ENCODE measurements at regions not wholly inside any gene's neighbourhood (a gene's known extent, or its start where the extent isn't known, plus 50 kb on each side); places are given as distances from the start of the nearest gene placed in this dataset.

GRCh38 chr10:110363572-110364411 is 59.1 kb upstream of the SMNDC1 start:
- H3K27ac ChIP-seq (ENCODE audit: low read depth, low read length) = peak overlapping the region; percentile 33
- WGBS (ENCODE audit: insufficient coverage) = 30% methylated on average over 17 of the region's 20 CpGs
- peaks cover 15% of the 10 kb centered on the region for H3K4me1 ChIP-seq (ENCODE audit: control insufficient read depth, insufficient read depth, low read length)
- H3K4me3 ChIP-seq (ENCODE audit: low read depth, low read length) = no peak overlapping the region
- H3K36me3 ChIP-seq (ENCODE audit: control insufficient read depth, insufficient read depth, low read length) = no peaks in the 10 kb centered on the region
- peak; percentile 43 to 94 (median 58) for DNase-seq (ENCODE audit: low read depth in 4 of 6, low spot score in 6 of 6)
- no peaks in the 10 kb centered on the region for H3K9me3 ChIP-seq (ENCODE audit: control insufficient read depth, insufficient read depth, low read length)
- no peaks in the 10 kb centered on the region for H3K27me3 ChIP-seq (ENCODE audit: control insufficient read depth, insufficient read depth, low read length)

GRCh38 chr10:110364531-110364937 is 59.8 kb upstream of the SMNDC1 start:
- Histone ChIP-seq H3K27ac (ENCODE audit: low read depth, low read length) (no peak overlapping the region), H3K9me3 (ENCODE audit: control insufficient read depth, insufficient read depth, low read length) (no peaks in the 10 kb centered on the region), H3K4me3 (ENCODE audit: low read depth, low read length) (no peak overlapping the region), H3K36me3 (ENCODE audit: control insufficient read depth, insufficient read depth, low read length) (no peaks in the 10 kb centered on the region), H3K4me1 (ENCODE audit: control insufficient read depth, insufficient read depth, low read length) (peaks cover 15% of the 10 kb centered on the region), H3K27me3 (ENCODE audit: control insufficient read depth, insufficient read depth, low read length) (no peaks in the 10 kb centered on the region)
- WGBS (ENCODE audit: insufficient coverage) = 44% methylated on average over 1 of the region's 3 CpGs
- DNase-seq (ENCODE audit: low read depth in 4 of 6, low spot score in 6 of 6) = no peak

- no peak for DNase-seq (ENCODE audit: low read depth in 4 of 6, low spot score in 6 of 6)
- WGBS (ENCODE audit: insufficient coverage) = 90% methylated on average over 5 of the region's 9 CpGs
Measured at GRCh38 chr10:110365356-110366143, 60.8 kb upstream of the SMNDC1 start.

GRCh38 chr10:110366635-110367034 is 61.9 kb upstream of the SMNDC1 start:
- H3K4me3 ChIP-seq (ENCODE audit: low read depth, low read length) = no peak overlapping the region
- no peaks in the 10 kb centered on the region for H3K27me3 ChIP-seq (ENCODE audit: control insufficient read depth, insufficient read depth, low read length)
- no CpG with 5 or more reads among the region's 4 CpGs for WGBS (ENCODE audit: insufficient coverage)
- H3K27ac ChIP-seq (ENCODE audit: low read depth, low read length) = no peak overlapping the region
- H3K4me1 ChIP-seq (ENCODE audit: control insufficient read depth, insufficient read depth, low read length) = peaks cover 15% of the 10 kb centered on the region
- H3K36me3 ChIP-seq (ENCODE audit: control insufficient read depth, insufficient read depth, low read length) = no peaks in the 10 kb centered on the region
- H3K9me3 ChIP-seq (ENCODE audit: control insufficient read depth, insufficient read depth, low read length) = no peaks in the 10 kb centered on the region
- no peak for DNase-seq (ENCODE audit: low read depth in 4 of 6, low spot score in 6 of 6)

More at GRCh38 chr10:110365356-110366143, 60.8 kb upstream of the SMNDC1 start:
- H3K9me3 ChIP-seq (ENCODE audit: control insufficient read depth, insufficient read depth, low read length) = no peaks in the 10 kb centered on the region
- H3K4me1 ChIP-seq (ENCODE audit: control insufficient read depth, insufficient read depth, low read length) = peaks cover 15% of the 10 kb centered on the region
- H3K4me3 ChIP-seq (ENCODE audit: low read depth, low read length) = no peak overlapping the region
- no peak overlapping the region for H3K27ac ChIP-seq (ENCODE audit: low read depth, low read length)
- H3K36me3 ChIP-seq (ENCODE audit: control insufficient read depth, insufficient read depth, low read length) = no peaks in the 10 kb centered on the region
- H3K27me3 ChIP-seq (ENCODE audit: control insufficient read depth, insufficient read depth, low read length) = no peaks in the 10 kb centered on the region

GRCh38 chr10:110368002-110368401 is 63.3 kb upstream of the SMNDC1 start:
- DNase-seq (ENCODE audit: low read depth in 4 of 6, low spot score in 6 of 6) = no peak
- 67% methylated on average over 2 of the region's 4 CpGs for WGBS (ENCODE audit: insufficient coverage)
- no peaks in the 10 kb centered on the region for H3K36me3 ChIP-seq (ENCODE audit: control insufficient read depth, insufficient read depth, low read length)
- no peaks in the 10 kb centered on the region for H3K27me3 ChIP-seq (ENCODE audit: control insufficient read depth, insufficient read depth, low read length)
- H3K4me1 ChIP-seq (ENCODE audit: control insufficient read depth, insufficient read depth, low read length) = peaks cover 15% of the 10 kb centered on the region
- no peak overlapping the region for H3K27ac ChIP-seq (ENCODE audit: low read depth, low read length)
- H3K4me3 ChIP-seq (ENCODE audit: low read depth, low read length) = no peak overlapping the region
- H3K9me3 ChIP-seq (ENCODE audit: control insufficient read depth, insufficient read depth, low read length) = no peaks in the 10 kb centered on the region

- no peak overlapping the region for H3K4me3 ChIP-seq (ENCODE audit: low read depth, low read length)
- H3K4me1 ChIP-seq (ENCODE audit: control insufficient read depth, insufficient read depth, low read length) = peaks cover 14% of the 10 kb centered on the region
- no peaks in the 10 kb centered on the region for H3K36me3 ChIP-seq (ENCODE audit: control insufficient read depth, insufficient read depth, low read length)
- DNase-seq (ENCODE audit: low read depth in 4 of 6, low spot score in 6 of 6) = no peak
- H3K27ac ChIP-seq (ENCODE audit: low read depth, low read length) = no peak overlapping the region
- WGBS (ENCODE audit: insufficient coverage) = 39% methylated on average over 3 of the region's 3 CpGs
- H3K27me3 ChIP-seq (ENCODE audit: control insufficient read depth, insufficient read depth, low read length) = no peaks in the 10 kb centered on the region
- H3K9me3 ChIP-seq (ENCODE audit: control insufficient read depth, insufficient read depth, low read length) = no peaks in the 10 kb centered on the region
Measured at GRCh38 chr10:110368556-110368955, 63.8 kb upstream of the SMNDC1 start.

GRCh38 chr10:110370006-110370405 is 65.3 kb upstream of the SMNDC1 start:
- 90% methylated on average over 2 of the region's 4 CpGs for WGBS (ENCODE audit: insufficient coverage)
- no peaks in the 10 kb centered on the region for H3K4me1 ChIP-seq (ENCODE audit: control insufficient read depth, insufficient read depth, low read length)
- DNase-seq (ENCODE audit: low read depth in 4 of 6, low spot score in 6 of 6) = no peak

GRCh38 chr10:110372656-110373055 is 67.9 kb upstream of the SMNDC1 start:
- Histone ChIP-seq H3K4me3 (ENCODE audit: low read depth, low read length) (no peak overlapping the region), H3K4me1 (ENCODE audit: control insufficient read depth, insufficient read depth, low read length) (peaks cover 9% of the 10 kb centered on the region), H3K9me3 (ENCODE audit: control insufficient read depth, insufficient read depth, low read length) (no peaks in the 10 kb centered on the region), H3K27me3 (ENCODE audit: control insufficient read depth, insufficient read depth, low read length) (no peaks in the 10 kb centered on the region), H3K36me3 (ENCODE audit: control insufficient read depth, insufficient read depth, low read length) (no peaks in the 10 kb centered on the region), H3K27ac (ENCODE audit: low read depth, low read length) (no peak overlapping the region)
- no peak for DNase-seq (ENCODE audit: low read depth in 4 of 6, low spot score in 6 of 6)
- no CpG with 5 or more reads among the region's 1 CpG for whole genome bisulfite sequencing (ENCODE audit: insufficient coverage)

More at GRCh38 chr10:110370006-110370405, 65.3 kb upstream of the SMNDC1 start:
- Histone ChIP-seq H3K27me3 (ENCODE audit: control insufficient read depth, insufficient read depth, low read length) (no peaks in the 10 kb centered on the region), H3K4me3 (ENCODE audit: low read depth, low read length) (no peak overlapping the region), H3K36me3 (ENCODE audit: control insufficient read depth, insufficient read depth, low read length) (no peaks in the 10 kb centered on the region), H3K27ac (ENCODE audit: low read depth, low read length) (no peak overlapping the region), H3K9me3 (ENCODE audit: control insufficient read depth, insufficient read depth, low read length) (no peaks in the 10 kb centered on the region)

- Histone ChIP-seq H3K27me3 (ENCODE audit: control insufficient read depth, insufficient read depth, low read length) (no peaks in the 10 kb centered on the region), H3K4me1 (ENCODE audit: control insufficient read depth, insufficient read depth, low read length) (peaks cover 10% of the 10 kb centered on the region), H3K4me3 (ENCODE audit: low read depth, low read length) (no peak overlapping the region), H3K36me3 (ENCODE audit: control insufficient read depth, insufficient read depth, low read length) (no peaks in the 10 kb centered on the region), H3K27ac (ENCODE audit: low read depth, low read length) (no peak overlapping the region), H3K9me3 (ENCODE audit: control insufficient read depth, insufficient read depth, low read length) (no peaks in the 10 kb centered on the region)
- 89% methylated on average over 3 of the region's 6 CpGs for WGBS (ENCODE audit: insufficient coverage)
- no peak for DNase-seq (ENCODE audit: low read depth in 4 of 6, low spot score in 6 of 6)
Measured at GRCh38 chr10:110373059-110373458, 68.3 kb upstream of the SMNDC1 start.
